ENCODE measurements at regions not wholly inside any gene's neighbourhood (a gene's known extent, or its start where the extent isn't known, plus 50 kb on each side); places are given as distances from the start of the nearest gene placed in this dataset.

Small RNA genes in the stretch of these regions (small RNA-seq; reads per million reads assigned to genes)
- gene RN7SKP19 (0 reads per million in 6 experiments), gene RNA5SP50 (0 to 5.2 (median 0.30) reads per million in 6 experiments), gene RNU4ATAC8P (0 reads per million in 6 experiments), gene RNU6-1246P (0 reads per million in 6 experiments)
